Caco-2 (cell line): ENCODE measurements at regions not wholly inside any gene's neighbourhood (a gene's known extent, or its start where the extent isn't known, plus 50 kb on each side); places are given as distances from the start of the nearest gene placed in this dataset.

ENCODE experiments used
- BruUV-seq: library from RNA; stranded (reverse); fragments of 400-500 nt; replicated peaks from 2 replicates; lab custom pipeline; 2021; lab: Mats Ljungman, UMichigan
- CTCF ChIA-PET: fragments of 300-600 bp; sonication (Branson Sonifier 250); formaldehyde crosslinking; loops from one replicate; lab custom pipeline; 2022; ENCODE audit warnings: antibody characterized with exemption; lab: Charles Lee
- POLR2A ChIA-PET: fragments of 300-600 bp; sonication (Branson Sonifier 250); formaldehyde crosslinking; loops from one replicate; lab custom pipeline; 2022; ENCODE audit warnings: antibody characterized with exemption; lab: Charles Lee
- DNase-seq, 2 experiments: peaks; one replicate each; pipeline versions ENCODE4 v3.0.0 to v3.0.0-alpha.2; 2020 to 2022
- H3K27me3 ChIP-seq: replicated peaks from 2 replicates; pipeline ENCODE4 v1.6.0; 2011; ENCODE audit warnings: low read length; ENCODE audit not compliant: control insufficient read depth, insufficient read depth
- H3K36me3 ChIP-seq: 2 replicates; pipeline ENCODE4 v1.5.1; 2011; ENCODE audit warnings: low read length; ENCODE audit not compliant: control insufficient read depth, insufficient read depth
- H3K4me1 ChIP-seq: fragments of 250-450 bp; sonication (Bioruptor Pico); 2 replicates; pipeline ENCODE4 v1.5.1; 2020; ENCODE audit warnings: mild to moderate bottlenecking
- H3K4me3 ChIP-seq: 2 replicates; pipeline ENCODE4 v1.5.1; 2011; ENCODE audit warnings: low read depth, mild to moderate bottlenecking, control low read depth, low read length
- H3K9me3 ChIP-seq: fragments of 250-450 bp; sonication (Bioruptor Pico); 2 replicates; pipeline ENCODE4 v1.5.1; 2020; ENCODE audit warnings: mild to moderate bottlenecking, moderate library complexity
- H3K27ac Mint-ChIP-seq: one replicate; pipeline ENCODE4 v1.8.0; 2022; ENCODE audit warnings: mixed read lengths; ENCODE audit not compliant: unreplicated experiment
- H3K27me3 Mint-ChIP-seq: one replicate; pipeline ENCODE4 v1.8.0; 2022; ENCODE audit warnings: mixed read lengths; ENCODE audit not compliant: insufficient read depth, unreplicated experiment
- H3K36me3 Mint-ChIP-seq: one replicate; pipeline ENCODE4 v1.8.0; 2022; ENCODE audit warnings: mild to moderate bottlenecking, mixed read lengths; ENCODE audit not compliant: insufficient read depth, unreplicated experiment
- H3K4me1 Mint-ChIP-seq: one replicate; pipeline ENCODE4 v1.8.0; 2022; ENCODE audit warnings: low read depth, mixed read lengths; ENCODE audit not compliant: unreplicated experiment
- H3K4me3 Mint-ChIP-seq: one replicate; pipeline ENCODE4 v1.8.0; 2022; ENCODE audit warnings: mild to moderate bottlenecking, moderate library complexity, mixed read lengths; ENCODE audit not compliant: unreplicated experiment
- H3K9me3 Mint-ChIP-seq: one replicate; pipeline ENCODE4 v1.8.0; 2022; ENCODE audit warnings: mixed read lengths; ENCODE audit not compliant: unreplicated experiment
- CTCF ChIP-seq, 2 experiments: fragments of 200-600 bp in 1 of 2; IDR thresholded peaks; 1 replicate in 1 of 2; 2 replicates in 1 of 2; pipeline versions ENCODE4 v1.5.1 to v1.8.0; 2011 to 2022; ENCODE audit warnings: antibody characterized with exemption in 1 of 2, control low read depth in 1 of 2, inconsistent platforms in 1 of 2, low read depth in 1 of 2, low read length in 1 of 2, mild to moderate bottlenecking in 1 of 2, moderate library complexity in 1 of 2; ENCODE audit not compliant: insufficient read depth in 1 of 2, severe bottlenecking in 1 of 2, unreplicated experiment in 1 of 2
- intact Hi-C: fragments of 100-400 bp; cut with micrococcal nuclease; formaldehyde crosslinking; loops from one replicate; pipeline ENCODE4 v1.10.0; 2022; ENCODE audit not compliant: unreplicated experiment

GRCh38 chr16:66198641-66199040, 167.8 kb upstream of the CDH5 start:
- H3K27ac Mint-ChIP-seq = no peak overlapping the region
- CTCF ChIA-PET = no interaction called here
- H3K36me3 Mint-ChIP-seq = no peaks in the 10 kb centered on the region
- H3K9me3 Mint-ChIP-seq = no peaks in the 10 kb centered on the region
- H3K36me3 ChIP-seq = no peaks in the 10 kb centered on the region
- no peaks in the 10 kb centered on the region for H3K4me1 ChIP-seq
- H3K4me3 Mint-ChIP-seq = no peak overlapping the region
- POLR2A ChIA-PET = no interaction called here
- no peaks in the 10 kb centered on the region for H3K27me3 ChIP-seq
- H3K9me3 ChIP-seq = no peaks in the 10 kb centered on the region
- no peak for DNase-seq
- no peaks in the 10 kb centered on the region for H3K4me1 Mint-ChIP-seq
- H3K4me3 ChIP-seq = no peak overlapping the region
- intact Hi-C loops = no loop called here
- no peak for TF ChIP-seq CTCF (IDR thresholded peaks at IDR 0.05; ENCODE audit: insufficient read depth in 1 of 2, low read depth in 1 of 2, low read length in 1 of 2, severe bottlenecking in 1 of 2, unreplicated experiment in 1 of 2)
- BruUV-seq = no TSS peak
- peaks cover 7% of the 10 kb centered on the region for H3K27me3 Mint-ChIP-seq

DNA sequence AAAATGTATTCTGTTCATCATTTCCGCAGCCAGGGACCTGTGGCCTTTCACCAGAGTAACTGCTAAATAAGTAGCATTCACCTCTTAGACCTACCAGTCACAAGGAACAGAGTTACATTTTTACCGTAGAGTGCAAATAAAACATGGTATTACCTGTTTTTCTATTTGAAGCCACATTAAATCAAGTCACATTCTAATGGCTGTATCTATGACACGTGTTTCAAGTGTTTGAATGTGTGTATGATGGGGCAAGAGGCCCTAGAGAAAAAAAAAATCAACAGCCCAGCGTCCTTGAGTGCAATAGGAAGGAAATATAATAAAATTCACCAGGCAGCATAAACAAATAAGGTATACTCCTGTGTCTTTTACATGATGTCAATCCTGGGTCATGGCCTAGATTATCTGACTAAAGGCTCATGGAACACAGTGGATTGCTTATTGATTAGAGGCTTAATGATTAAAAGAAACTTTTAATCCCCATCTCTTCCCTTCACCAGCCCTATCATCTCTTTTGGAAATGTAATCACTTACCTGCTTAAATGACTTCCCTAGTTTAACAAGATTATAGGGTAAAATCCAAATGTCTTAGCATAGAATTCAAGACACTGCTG, 168.7 kb upstream of the CDH5 start:
- no peaks in the 10 kb centered on the region for H3K9me3 ChIP-seq
- intact Hi-C loops = no loop called here
- no peak overlapping the region for H3K4me3 ChIP-seq
- POLR2A ChIA-PET = no interaction called here
- no peaks in the 10 kb centered on the region for H3K4me1 ChIP-seq
- no peaks in the 10 kb centered on the region for H3K9me3 Mint-ChIP-seq
- TF ChIP-seq CTCF (IDR thresholded peaks at IDR 0.05; ENCODE audit: insufficient read depth in 1 of 2, low read depth in 1 of 2, low read length in 1 of 2, severe bottlenecking in 1 of 2, unreplicated experiment in 1 of 2) = no peak
- H3K27me3 ChIP-seq = no peaks in the 10 kb centered on the region
- H3K27ac Mint-ChIP-seq = no peak overlapping the region
- no peaks in the 10 kb centered on the region for H3K36me3 Mint-ChIP-seq
- no peaks in the 10 kb centered on the region for H3K4me1 Mint-ChIP-seq
- no peak for DNase-seq
- CTCF ChIA-PET = no interaction called here
- no peak overlapping the region for H3K4me3 Mint-ChIP-seq
- H3K36me3 ChIP-seq = no peaks in the 10 kb centered on the region
- BruUV-seq = no TSS peak
- peaks cover 7% of the 10 kb centered on the region for H3K27me3 Mint-ChIP-seq

GRCh38 chr16:66196770-66197169, 169.7 kb upstream of the CDH5 start:
- Mint-ChIP-seq H3K9me3 (no peaks in the 10 kb centered on the region), H3K27me3 (peaks cover 12% of the 10 kb centered on the region), H3K4me3 (no peak overlapping the region), H3K4me1 (no peaks in the 10 kb centered on the region), H3K27ac (no peak overlapping the region), H3K36me3 (no peaks in the 10 kb centered on the region)
- Histone ChIP-seq H3K4me1 (no peaks in the 10 kb centered on the region), H3K9me3 (no peaks in the 10 kb centered on the region), H3K4me3 (no peak overlapping the region), H3K36me3 (no peaks in the 10 kb centered on the region), H3K27me3 (no peaks in the 10 kb centered on the region)
- TF ChIP-seq CTCF (IDR thresholded peaks at IDR 0.05; ENCODE audit: insufficient read depth in 1 of 2, low read depth in 1 of 2, low read length in 1 of 2, severe bottlenecking in 1 of 2, unreplicated experiment in 1 of 2) = no peak
- no peak for DNase-seq
- no TSS peak for BruUV-seq
- intact Hi-C loops = no loop called here
- POLR2A ChIA-PET = no interaction called here
- CTCF ChIA-PET = no interaction called here
